Omental fat pad (tissue), 3 donors: ENCODE measurements at regions not wholly inside any gene's neighbourhood (a gene's known extent, or its start where the extent isn't known, plus 50 kb on each side); places are given as distances from the start of the nearest gene placed in this dataset.

Source experiments
- ATAC-seq: fragments of 150-250 bp; one replicate; pipeline ENCODE4 v1.9.1; 2016; ENCODE audit warnings: mild to moderate bottlenecking, moderate library complexity; ENCODE audit not compliant: low FRiP score
- DNase-seq: peaks from one replicate; pipeline ENCODE4 v3.0.0-alpha.2; 2019; ENCODE audit warnings: low spot score
- CTCF ChIP-seq, 3 donors: fragments of 450-650 bp; IDR thresholded peaks; one replicate each; pipeline ENCODE4 v1.5.1; 2016 to 2017; ENCODE audit warnings: antibody characterized with exemption in 3 of 3, mild to moderate bottlenecking in 3 of 3, moderate library complexity in 2 of 3

GRCh38 chr6:153424719-153425400, 293.8 kb upstream of the RGS17 start:
- no peak for DNase-seq
- TF ChIP-seq CTCF (IDR thresholded peaks at IDR 0.05): no peak
- no peak for ATAC-seq

- no peak for TF ChIP-seq CTCF (IDR thresholded peaks at IDR 0.05)
- ATAC-seq (no peak), DNase-seq (no peak)
Observed at GRCh38 chr6:153412519-153412918, 281.4 kb upstream of the RGS17 start.

GRCh38 chr6:153411070-153411648, 280.1 kb upstream of the RGS17 start:
- no peak for ATAC-seq
- no peak for TF ChIP-seq CTCF (IDR thresholded peaks at IDR 0.05)

GRCh38 chr6:153405931-153406330, 274.8 kb upstream of the RGS17 start:
- ATAC-seq (no peak), DNase-seq (no peak)
- TF ChIP-seq CTCF (IDR thresholded peaks at IDR 0.05): no peak

More at GRCh38 chr6:153411070-153411648, 280.1 kb upstream of the RGS17 start:
- no peak for DNase-seq

GRCh38 chr6:153401751-153402150, 270.7 kb upstream of the RGS17 start:
- TF ChIP-seq CTCF (IDR thresholded peaks at IDR 0.05): no peak
- no peak for ATAC-seq

GRCh38 chr6:153392156-153392555, 261.1 kb upstream of the RGS17 start:
- no peak for DNase-seq
- no peak for ATAC-seq
- no peak for TF ChIP-seq CTCF (IDR thresholded peaks at IDR 0.05)

More at GRCh38 chr6:153401751-153402150, 270.7 kb upstream of the RGS17 start:
- no peak for DNase-seq

GRCh38 chr6:153373869-153374268, 242.8 kb upstream of the RGS17 start:
- no peak for ATAC-seq
- DNase-seq: no peak
- TF ChIP-seq CTCF (IDR thresholded peaks at IDR 0.05): no peak
